ENCODE measurements at regions not wholly inside any gene's neighbourhood (a gene's known extent, or its start where the extent isn't known, plus 50 kb on each side); places are given as distances from the start of the nearest gene placed in this dataset.
"Not testable (repeated sequence)": the region's sequence is repeated elsewhere in the genome, so short reads cannot be mapped to it uniquely, and the experiment has no call there.

GRCh38 chr2:91445705-91446104, 2754.2 kb downstream of the RPIA start:
- TF ChIP-seq CTCF (optimal IDR thresholded peaks at IDR 0.05 in 1 of 3, IDR thresholded peaks at IDR 0.05 in 1 of 3, conservative IDR thresholded peaks at IDR 0.05 in 1 of 3; ENCODE audit: extremely low read depth in 1 of 3, insufficient read depth in 2 of 3, low read length in 3 of 3); EZH2 (IDR thresholded peaks at IDR 0.05; ENCODE audit: low read length): not testable (repeated sequence)
